Naive B cell (primary cell): ENCODE measurements at regions not wholly inside any gene's neighbourhood (a gene's known extent, or its start where the extent isn't known, plus 50 kb on each side); places are given as distances from the start of the nearest gene placed in this dataset.
A peak's percentile ranks its signal among the peaks of the same experiment; 100 is the strongest.

Experiments
- ATAC-seq, 2 donors: fragments of 150-1000 bp; cut with Tn5 transposase; 2 replicates each; pipeline ENCODE4 v1.10.0; 2021; ENCODE audit warnings: low read depth in 2 of 2, mild to moderate bottlenecking in 2 of 2, moderate library complexity in 2 of 2
- DNase-seq: peaks from one replicate; pipeline ENCODE4 v3.0.0; 2022
- H3K27ac Mint-ChIP-seq, 6 donors: one replicate each; pipeline ENCODE4 v1.8.0; 2020 to 2022; ENCODE audit warnings: mild to moderate bottlenecking in 6 of 6, mixed read lengths in 6 of 6, moderate library complexity in 5 of 6, inconsistent platforms in 2 of 6
- H3K27me3 Mint-ChIP-seq, 3 donors: one replicate each; pipeline ENCODE4 v1.8.0; 2021 to 2022; ENCODE audit warnings: mixed read lengths in 3 of 3, mild to moderate bottlenecking in 1 of 3
- H3K36me3 Mint-ChIP-seq, 2 donors: one replicate each; pipeline ENCODE4 v1.8.0; 2020 to 2022; ENCODE audit warnings: mixed read lengths in 2 of 2, inconsistent platforms in 1 of 2, mild to moderate bottlenecking in 1 of 2
- H3K4me1 Mint-ChIP-seq, 3 donors: one replicate each; pipeline ENCODE4 v1.8.0; 2020 to 2022; ENCODE audit warnings: mixed read lengths in 3 of 3, inconsistent platforms in 1 of 3, mild to moderate bottlenecking in 1 of 3, moderate library complexity in 1 of 3
- H3K4me3 Mint-ChIP-seq, 8 donors: one replicate each; pipeline ENCODE4 v1.8.0; 2020 to 2022; ENCODE audit warnings: mild to moderate bottlenecking in 8 of 8, mixed read lengths in 8 of 8, moderate library complexity in 8 of 8, inconsistent platforms in 2 of 8
- H3K9me3 Mint-ChIP-seq, 7 donors: one replicate each; pipeline ENCODE4 v1.8.0; 2020 to 2022; ENCODE audit warnings: mixed read lengths in 7 of 7, mild to moderate bottlenecking in 5 of 7, inconsistent platforms in 2 of 7, moderate library complexity in 1 of 7

GRCh38 chr2:111687911-111688310, 196.1 kb downstream of the ANAPC1 start:
- peaks cover 0 to 5% (median 0%) of the 10 kb centered on the region in 3 donors for H3K27me3 Mint-ChIP-seq
- no peak for DNase-seq
- no peak overlapping the region for H3K27ac Mint-ChIP-seq
- H3K36me3 Mint-ChIP-seq: no peaks in the 10 kb centered on the region
- no peak overlapping the region for H3K4me3 Mint-ChIP-seq
- ATAC-seq: no peak
- no peaks in the 10 kb centered on the region for H3K9me3 Mint-ChIP-seq
- H3K4me1 Mint-ChIP-seq: no peaks in the 10 kb centered on the region

- ATAC-seq: no peak
- peaks cover 0 to 5% (median 0%) of the 10 kb centered on the region in 3 donors for H3K27me3 Mint-ChIP-seq
- H3K4me3 Mint-ChIP-seq: no peak overlapping the region
- no peaks in the 10 kb centered on the region for H3K4me1 Mint-ChIP-seq
- H3K27ac Mint-ChIP-seq: no peak overlapping the region
- H3K9me3 Mint-ChIP-seq: no peaks in the 10 kb centered on the region
- no peaks in the 10 kb centered on the region for H3K36me3 Mint-ChIP-seq
- DNase-seq: no peak
Observed at GRCh38 chr2:111688482-111688881, 195.5 kb downstream of the ANAPC1 start.

- no peak overlapping the region for H3K27ac Mint-ChIP-seq
- H3K4me3 Mint-ChIP-seq: no peak overlapping the region
- peaks cover 0 to 5% (median 4%) of the 10 kb centered on the region in 3 donors for H3K27me3 Mint-ChIP-seq
- no peak for ATAC-seq
- peaks cover 0 to 2% (median 0%) of the 10 kb centered on the region in 7 donors for H3K9me3 Mint-ChIP-seq
- H3K36me3 Mint-ChIP-seq: no peaks in the 10 kb centered on the region
- no peaks in the 10 kb centered on the region for H3K4me1 Mint-ChIP-seq
- DNase-seq: no peak
Observed at GRCh38 chr2:111689174-111689573, 194.8 kb downstream of the ANAPC1 start.

GRCh38 chr2:111689941-111690340, 194.1 kb downstream of the ANAPC1 start:
- DNase-seq: no peak
- no peak overlapping the region for H3K4me3 Mint-ChIP-seq
- H3K27me3 Mint-ChIP-seq: peaks cover 0 to 5% (median 4%) of the 10 kb centered on the region in 3 donors
- H3K4me1 Mint-ChIP-seq: no peaks in the 10 kb centered on the region
- no peak for ATAC-seq
- peaks cover 0 to 2% (median 0%) of the 10 kb centered on the region in 7 donors for H3K9me3 Mint-ChIP-seq
- no peaks in the 10 kb centered on the region for H3K36me3 Mint-ChIP-seq
- no peak overlapping the region for H3K27ac Mint-ChIP-seq

- ATAC-seq (no peak), DNase-seq (no peak)
- Mint-ChIP-seq H3K9me3 (peaks cover 0 to 10% (median 0%) of the 10 kb centered on the region in 7 donors), H3K4me1 (no peaks in the 10 kb centered on the region), H3K27ac (peak overlapping the region in 1 of 6 donors; percentile 69), H3K4me3 (no peak overlapping the region), H3K27me3 (peaks cover 0 to 12% (median 8%) of the 10 kb centered on the region in 3 donors), H3K36me3 (no peaks in the 10 kb centered on the region)
Observed at GRCh38 chr2:111691164-111691875, 192.7 kb downstream of the ANAPC1 start.

- no peaks in the 10 kb centered on the region for H3K36me3 Mint-ChIP-seq
- no peak for ATAC-seq
- no peak overlapping the region for H3K27ac Mint-ChIP-seq
- H3K4me1 Mint-ChIP-seq: no peaks in the 10 kb centered on the region
- H3K9me3 Mint-ChIP-seq: peaks cover 0 to 10% (median 0%) of the 10 kb centered on the region in 7 donors
- peaks cover 0 to 12% (median 8%) of the 10 kb centered on the region in 3 donors for H3K27me3 Mint-ChIP-seq
- no peak overlapping the region for H3K4me3 Mint-ChIP-seq
- no peak for DNase-seq
Observed at GRCh38 chr2:111692311-111692710, 191.7 kb downstream of the ANAPC1 start.

GRCh38 chr2:111694700-111695101, 189.3 kb downstream of the ANAPC1 start:
- DNase-seq (no peak), ATAC-seq (no peak)
- Mint-ChIP-seq H3K9me3 (peaks cover 0 to 10% (median 0%) of the 10 kb centered on the region in 7 donors), H3K4me3 (no peak overlapping the region), H3K27me3 (peaks cover 7 to 13% (median 12%) of the 10 kb centered on the region in 3 donors), H3K27ac (no peak overlapping the region), H3K4me1 (peaks cover 0 to 4% (median 0%) of the 10 kb centered on the region in 3 donors), H3K36me3 (no peaks in the 10 kb centered on the region)

- peaks cover 0 to 4% (median 0%) of the 10 kb centered on the region in 3 donors for H3K4me1 Mint-ChIP-seq
- H3K4me3 Mint-ChIP-seq: no peak overlapping the region
- no peaks in the 10 kb centered on the region for H3K36me3 Mint-ChIP-seq
- DNase-seq (no peak), ATAC-seq (no peak)
- H3K9me3 Mint-ChIP-seq: peaks cover 0 to 10% (median 0%) of the 10 kb centered on the region in 7 donors
- H3K27ac Mint-ChIP-seq: no peak overlapping the region
- peaks cover 7 to 13% (median 12%) of the 10 kb centered on the region in 3 donors for H3K27me3 Mint-ChIP-seq
Observed at GRCh38 chr2:111695441-111696007, 188.5 kb downstream of the ANAPC1 start.

GRCh38 chr2:111696226-111696625, 187.8 kb downstream of the ANAPC1 start:
- H3K4me1 Mint-ChIP-seq: peaks cover 0 to 4% (median 0%) of the 10 kb centered on the region in 3 donors
- H3K9me3 Mint-ChIP-seq: peaks cover 0 to 10% (median 0%) of the 10 kb centered on the region in 7 donors
- H3K36me3 Mint-ChIP-seq: no peaks in the 10 kb centered on the region
- H3K27ac Mint-ChIP-seq: no peak overlapping the region
- H3K4me3 Mint-ChIP-seq: no peak overlapping the region
- ATAC-seq: no peak
- peaks cover 7 to 13% (median 11%) of the 10 kb centered on the region in 3 donors for H3K27me3 Mint-ChIP-seq
- DNase-seq: no peak

- Mint-ChIP-seq H3K9me3 (peaks cover 0 to 10% (median 0%) of the 10 kb centered on the region in 7 donors), H3K4me3 (no peak overlapping the region), H3K36me3 (no peaks in the 10 kb centered on the region), H3K4me1 (peaks cover 4 to 9% (median 4%) of the 10 kb centered on the region in 3 donors), H3K27me3 (peaks cover 15 to 17% (median 15%) of the 10 kb centered on the region in 3 donors), H3K27ac (no peak overlapping the region)
- DNase-seq: no peak
- no peak for ATAC-seq
Observed at GRCh38 chr2:111697560-111697959, 186.4 kb downstream of the ANAPC1 start.

- peaks cover 0 to 10% (median 0%) of the 10 kb centered on the region in 7 donors for H3K9me3 Mint-ChIP-seq
- ATAC-seq (no peak), DNase-seq (no peak)
- peaks cover 15 to 17% (median 15%) of the 10 kb centered on the region in 3 donors for H3K27me3 Mint-ChIP-seq
- no peaks in the 10 kb centered on the region for H3K36me3 Mint-ChIP-seq
- peaks cover 4 to 9% (median 4%) of the 10 kb centered on the region in 3 donors for H3K4me1 Mint-ChIP-seq
- H3K27ac Mint-ChIP-seq: no peak overlapping the region
- no peak overlapping the region for H3K4me3 Mint-ChIP-seq
Observed at GRCh38 chr2:111698089-111698488, 185.9 kb downstream of the ANAPC1 start.

- Mint-ChIP-seq H3K4me3 (no peak overlapping the region), H3K4me1 (peaks cover 4 to 9% (median 4%) of the 10 kb centered on the region in 3 donors), H3K9me3 (peaks cover 0 to 10% (median 0%) of the 10 kb centered on the region in 7 donors), H3K27me3 (peaks cover 14 to 15% (median 15%) of the 10 kb centered on the region in 3 donors), H3K36me3 (no peaks in the 10 kb centered on the region), H3K27ac (no peak overlapping the region)
- ATAC-seq (no peak), DNase-seq (no peak)
Observed at GRCh38 chr2:111698743-111699554, 185.0 kb downstream of the ANAPC1 start.

GRCh38 chr2:111701266-111701665, 182.7 kb downstream of the ANAPC1 start:
- no peak for DNase-seq
- Mint-ChIP-seq H3K27me3 (peaks cover 8 to 15% (median 10%) of the 10 kb centered on the region in 3 donors), H3K36me3 (no peaks in the 10 kb centered on the region), H3K4me3 (no peak overlapping the region), H3K27ac (no peak overlapping the region), H3K9me3 (peaks cover 0 to under 1% (median 0%) of the 10 kb centered on the region in 7 donors), H3K4me1 (peaks cover 4 to 15% (median 6%) of the 10 kb centered on the region in 3 donors)
- no peak for ATAC-seq
